GM21723 (cell line): ENCODE measurements at regions not wholly inside any gene's neighbourhood (a gene's known extent, or its start where the extent isn't known, plus 50 kb on each side); places are given as distances from the start of the nearest gene placed in this dataset.
"Not testable (repeated sequence)": the region's sequence is repeated elsewhere in the genome, so short reads cannot be mapped to it uniquely, and the experiment has no call there.

Experiments
- ATAC-seq: cut with Tn5 transposase; IDR thresholded peaks from one replicate; pipeline ENCODE4 v1.9.1; 2021; ENCODE audit warnings: mild to moderate bottlenecking, moderate library complexity; ENCODE audit not compliant: unreplicated experiment

- ATAC-seq: not testable (repeated sequence)
These were observed 179.8 kb downstream of the SPDYE17 start for GRCh38 chr7:76852362-76852761.

- ATAC-seq: not testable (repeated sequence)
These were observed 180.5 kb downstream of the SPDYE17 start for GRCh38 chr7:76851617-76852016.

- not testable (repeated sequence) for ATAC-seq
These were observed 182.1 kb downstream of the SPDYE17 start for GRCh38 chr7:76849887-76850563.

GRCh38 chr7:76839879-76840278 is 192.3 kb downstream of the SPDYE17 start:
- ATAC-seq: not testable (repeated sequence)

- ATAC-seq: not testable (repeated sequence)
These were observed 192.9 kb downstream of the SPDYE17 start for GRCh38 chr7:76839214-76839613.

GRCh38 chr7:76838357-76838756 is 193.8 kb downstream of the SPDYE17 start:
- ATAC-seq: not testable (repeated sequence)

- ATAC-seq: not testable (repeated sequence)
These were observed 202.2 kb upstream of the POMZP3 start for GRCh38 chr7:76829233-76829632.

GRCh38 chr7:76826181-76826580 is 199.1 kb upstream of the POMZP3 start:
- ATAC-seq: not testable (repeated sequence)

GRCh38 chr7:76809856-76810255 is 182.8 kb upstream of the POMZP3 start:
- ATAC-seq: not testable (repeated sequence)

GRCh38 chr7:76807588-76808100 is 180.6 kb upstream of the POMZP3 start:
- not testable (repeated sequence) for ATAC-seq

GRCh38 chr7:76806460-76806859 is 179.4 kb upstream of the POMZP3 start:
- ATAC-seq: not testable (repeated sequence)

- not testable (repeated sequence) for ATAC-seq
These were observed 178.9 kb upstream of the POMZP3 start for GRCh38 chr7:76806010-76806409.

GRCh38 chr7:76805262-76805661 is 178.2 kb upstream of the POMZP3 start:
- not testable (repeated sequence) for ATAC-seq

GRCh38 chr7:76797639-76798038 is 170.6 kb upstream of the POMZP3 start:
- not testable (repeated sequence) for ATAC-seq

- ATAC-seq: not testable (repeated sequence)
These were observed 153.6 kb upstream of the POMZP3 start for GRCh38 chr7:76780693-76781092.

GRCh38 chr7:76774279-76774678 is 147.2 kb upstream of the POMZP3 start:
- not testable (repeated sequence) for ATAC-seq

- ATAC-seq: not testable (repeated sequence)
These were observed 144.9 kb upstream of the POMZP3 start for GRCh38 chr7:76771980-76772379.

- not testable (repeated sequence) for ATAC-seq
These were observed 136.9 kb upstream of the POMZP3 start for GRCh38 chr7:76763977-76764376.

- not testable (repeated sequence) for ATAC-seq
These were observed 133.6 kb upstream of the POMZP3 start for GRCh38 chr7:76760546-76761220.

GRCh38 chr7:76739538-76739937 is 112.5 kb upstream of the POMZP3 start:
- ATAC-seq: not testable (repeated sequence)

GRCh38 chr7:76736724-76737123 is 109.6 kb upstream of the POMZP3 start:
- ATAC-seq: not testable (repeated sequence)

- ATAC-seq: not testable (repeated sequence)
These were observed 109.0 kb upstream of the POMZP3 start for GRCh38 chr7:76736091-76736490.
